GM20000 (cell line): ENCODE measurements at regions not wholly inside any gene's neighbourhood (a gene's known extent, or its start where the extent isn't known, plus 50 kb on each side); places are given as distances from the start of the nearest gene placed in this dataset.

Source experiments
- DNase-seq: peaks from one replicate; pipeline ENCODE4 v3.0.0; 2012; ENCODE audit warnings: low spot score
- CTCF ChIP-seq: IDR thresholded peaks from 2 replicates; pipeline ENCODE4 v1.5.1; 2012; ENCODE audit warnings: mild to moderate bottlenecking, control low read depth; ENCODE audit errors: extremely low read depth, missing control alignments

DNA sequence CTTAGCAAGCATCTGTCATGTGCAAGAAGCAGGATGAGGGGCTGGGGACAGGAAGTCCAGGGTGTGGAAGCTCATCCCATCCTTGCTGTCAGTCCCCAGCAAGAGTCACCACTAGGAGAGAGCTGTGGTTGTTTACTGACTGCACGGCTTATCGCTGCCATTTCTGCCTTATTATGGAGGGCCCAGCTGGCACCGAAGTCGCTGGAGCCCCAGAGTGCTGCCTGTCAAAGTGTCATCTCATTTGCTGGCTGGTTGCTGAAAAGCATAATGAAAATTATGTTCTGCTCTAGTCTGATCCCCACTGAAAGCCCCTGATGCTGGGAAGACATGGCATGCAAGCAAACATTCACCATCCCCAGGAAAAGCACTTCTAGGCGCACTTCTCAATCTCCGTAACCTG is 642.7 kb downstream of the NPHP4 start:
- no peak for DNase-seq
- TF ChIP-seq CTCF, result no peak

DNA sequence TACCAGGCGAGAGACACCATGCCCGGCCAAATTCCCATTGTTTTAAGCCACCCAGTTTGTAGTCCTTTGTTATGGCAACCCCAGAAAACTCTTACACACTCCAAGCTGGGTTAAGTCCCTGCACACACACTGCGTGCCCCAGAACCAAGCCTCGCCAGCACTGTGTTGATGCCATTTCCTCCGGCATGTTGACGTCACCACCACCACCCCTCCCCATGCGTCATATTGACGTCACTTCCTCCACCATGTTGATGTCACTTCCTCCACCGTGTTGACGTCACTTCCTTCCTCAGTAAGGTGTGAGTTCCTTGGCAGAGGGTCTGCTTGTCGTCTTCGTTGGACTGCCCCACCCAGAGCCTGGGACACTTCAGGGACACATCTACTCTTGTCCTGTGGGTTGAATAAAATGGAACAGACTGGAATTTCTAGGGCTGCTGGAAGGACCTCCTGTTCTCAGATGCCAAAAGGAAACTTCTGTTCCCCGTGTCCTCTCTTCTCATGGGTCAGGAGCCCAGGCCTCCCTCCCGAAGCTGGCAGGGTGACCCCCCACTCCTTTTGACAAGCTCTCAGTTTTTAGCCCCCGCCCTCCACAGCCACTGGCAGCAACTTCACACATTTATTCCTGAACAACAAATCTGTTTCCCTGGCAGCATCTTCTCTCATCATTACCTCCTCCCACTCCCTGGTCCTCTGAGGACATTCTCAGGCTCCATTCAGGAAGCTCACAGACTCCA is 643.3 kb downstream of the NPHP4 start:
- no peak for TF ChIP-seq CTCF

GRCh38 chr1:5347726-5348125 is 644.5 kb downstream of the NPHP4 start:
- no peak for DNase-seq
- no peak for TF ChIP-seq CTCF

More for the DNA sequence above, 643.3 kb downstream of the NPHP4 start:
- DNase-seq, result no peak

DNA sequence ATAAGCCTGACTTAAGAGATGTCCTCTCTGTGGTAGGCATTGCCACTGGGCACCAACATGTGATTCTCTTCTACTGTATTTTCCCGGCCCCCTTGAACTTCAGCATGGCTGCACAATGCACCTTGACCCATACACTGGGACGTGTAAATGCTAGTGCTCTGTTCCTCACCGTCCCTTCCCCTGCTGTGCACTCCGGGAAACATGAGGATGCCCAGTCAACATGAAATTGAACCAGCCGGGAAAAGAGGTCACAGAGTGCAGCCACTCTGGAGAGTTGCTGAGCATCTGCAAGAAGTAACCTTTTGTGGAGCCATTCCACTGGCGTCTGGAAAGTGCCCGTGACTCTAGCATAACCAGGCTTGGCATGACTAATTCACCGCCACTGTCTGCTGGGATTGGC is 646.7 kb downstream of the NPHP4 start:
- no peak for TF ChIP-seq CTCF

DNA sequence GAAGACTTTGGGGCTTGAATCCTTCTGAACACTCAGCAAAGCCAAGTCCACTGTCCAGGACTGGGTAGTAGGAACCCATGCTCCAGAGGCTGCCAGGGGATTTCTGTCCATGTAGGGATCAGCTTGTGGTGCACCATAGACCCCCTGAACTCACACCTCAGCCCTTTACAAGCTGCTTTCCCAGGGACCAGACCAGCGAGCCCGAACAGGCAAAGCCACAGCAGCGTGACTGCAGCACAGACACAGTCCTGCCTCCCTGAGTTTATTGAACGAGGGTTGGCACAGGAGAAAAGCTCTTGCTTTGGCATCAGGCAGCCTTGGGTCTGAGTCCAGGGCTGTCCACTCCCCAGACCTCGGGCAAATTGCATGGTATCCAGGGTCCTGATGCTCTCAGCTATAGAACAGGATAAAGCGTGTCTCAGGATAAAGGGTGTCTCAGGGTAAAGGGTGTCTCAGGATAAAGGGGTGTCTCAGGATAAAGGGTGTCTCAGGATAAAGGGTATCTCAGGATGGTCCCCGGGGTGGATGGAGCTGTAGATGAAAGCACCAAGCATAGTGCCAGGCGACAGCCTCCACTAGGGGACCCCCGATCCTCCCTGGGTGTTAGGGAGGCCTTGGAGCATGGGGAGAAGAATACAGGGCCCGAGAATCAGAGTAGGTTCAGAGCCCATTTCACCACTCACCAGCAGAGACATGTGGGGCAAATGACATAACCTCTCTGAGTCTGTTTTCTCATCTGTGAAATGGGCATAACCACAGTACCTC is 648.8 kb downstream of the NPHP4 start:
- DNase-seq, result no peak
- TF ChIP-seq CTCF, result no peak

More for the DNA sequence above, 646.7 kb downstream of the NPHP4 start:
- DNase-seq, result no peak

DNA sequence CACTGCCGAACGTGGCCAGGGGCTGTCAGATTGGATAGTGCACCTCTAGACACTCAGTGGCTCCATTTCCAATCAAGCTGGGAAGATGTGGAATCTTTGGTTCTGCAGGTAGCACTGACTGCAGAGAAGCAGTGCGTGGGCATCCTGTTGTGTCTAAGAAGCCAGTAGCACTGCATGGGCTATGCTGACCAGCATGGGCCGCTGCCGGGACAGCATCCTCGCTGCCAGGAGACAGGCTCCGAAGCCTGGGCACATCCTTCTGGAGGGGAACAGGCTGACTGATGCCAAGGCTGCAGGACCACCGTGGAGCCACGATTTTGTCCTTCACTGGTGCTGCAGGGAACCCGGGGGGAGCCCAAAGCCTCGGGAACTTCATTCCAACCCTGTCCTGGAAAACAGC is 649.4 kb downstream of the NPHP4 start:
- no peak for DNase-seq
- no peak for TF ChIP-seq CTCF

DNA sequence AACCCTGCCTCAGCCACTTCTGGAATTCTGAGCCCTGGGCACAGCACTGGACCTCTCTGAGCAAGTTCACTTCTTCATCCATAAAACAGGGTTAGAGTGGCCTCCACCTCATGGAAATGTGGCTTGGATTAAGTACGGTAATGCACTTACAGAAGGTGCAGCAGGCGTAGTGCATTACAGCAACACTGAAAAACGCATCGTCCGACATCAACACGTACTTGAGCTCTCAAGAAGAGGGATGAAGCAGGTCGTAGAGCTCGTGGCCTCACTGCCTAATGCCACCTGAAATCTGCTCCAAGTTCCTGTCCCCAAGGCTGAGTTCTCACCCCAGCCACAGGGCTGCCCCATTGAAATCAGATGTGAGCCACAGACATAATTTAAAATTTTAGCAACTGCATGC is 650.1 kb downstream of the NPHP4 start:
- no peak for DNase-seq
- TF ChIP-seq CTCF, result no peak
